Tibial nerve (tissue), 4 donors: ENCODE measurements at regions not wholly inside any gene's neighbourhood (a gene's known extent, or its start where the extent isn't known, plus 50 kb on each side); places are given as distances from the start of the nearest gene placed in this dataset.

Experiments used
- DNase-seq, 2 donors: peaks; one replicate each; pipeline ENCODE4 v3.0.0-alpha.2; 2019; ENCODE audit warnings: low spot score in 2 of 2
- H3K27ac ChIP-seq, 4 donors: fragments of 200-600 bp; sonication (generic) in 3 of 4; one replicate each; pipeline ENCODE4 v1.5.1; 2017 to 2019; ENCODE audit warnings: mild to moderate bottlenecking in 1 of 4
- H3K27me3 ChIP-seq, 2 donors: fragments of 200-600 bp; sonication (generic) in 1 of 2; one replicate each; pipeline versions ENCODE4 v1.5.1 to v1.6.0; 2017 to 2019
- H3K36me3 ChIP-seq, 3 donors: fragments of 200-600 bp; sonication (generic); one replicate each; pipeline ENCODE4 v1.5.1; 2018 to 2019
- H3K4me1 ChIP-seq, 4 donors: fragments of 200-600 bp; sonication (generic) in 3 of 4; one replicate each; pipeline ENCODE4 v1.5.1; 2017 to 2019
- H3K4me3 ChIP-seq, 4 donors: fragments of 200-600 bp; sonication (generic) in 3 of 4; one replicate each; pipeline ENCODE4 v1.5.1; 2017 to 2019; ENCODE audit warnings: mild to moderate bottlenecking in 1 of 4, moderate library complexity in 1 of 4
- H3K9me3 ChIP-seq, 4 donors: fragments of 200-600 bp; sonication (generic) in 3 of 4; one replicate each; pipeline ENCODE4 v1.5.1; 2017 to 2019
- EP300 ChIP-seq, 2 donors: sonication (generic); formaldehyde crosslinking; IDR thresholded peaks; one replicate each; pipeline ENCODE4 v1.6.1; 2017; ENCODE audit warnings: antibody characterized with exemption in 2 of 2, mild to moderate bottlenecking in 1 of 2
- POLR2A ChIP-seq, 2 donors: fragments of 450-650 bp; IDR thresholded peaks; one replicate each; pipeline ENCODE4 v1.6.1; 2017; ENCODE audit warnings: antibody characterized with exemption in 2 of 2, mild to moderate bottlenecking in 2 of 2, moderate library complexity in 2 of 2
- WGBS, 2 donors: methylation state at CpG; one replicate each; pipeline ENCODE4 v1.1.5; 2018; 5-methylcytosine and 5-hydroxymethylcytosine counted together
- TF ChIP-seq, protein P1 (sequence below), 5 experiments: fragments of 200-600 bp in 3 of 5; fragments of 450-650 bp in 2 of 5; sonication (generic) in 3 of 5; IDR thresholded peaks; one replicate each; pipeline ENCODE4 v1.5.1; 2016 to 2019; ENCODE audit warnings: antibody characterized with exemption in 5 of 5, mild to moderate bottlenecking in 3 of 5, moderate library complexity in 2 of 5

DNA sequence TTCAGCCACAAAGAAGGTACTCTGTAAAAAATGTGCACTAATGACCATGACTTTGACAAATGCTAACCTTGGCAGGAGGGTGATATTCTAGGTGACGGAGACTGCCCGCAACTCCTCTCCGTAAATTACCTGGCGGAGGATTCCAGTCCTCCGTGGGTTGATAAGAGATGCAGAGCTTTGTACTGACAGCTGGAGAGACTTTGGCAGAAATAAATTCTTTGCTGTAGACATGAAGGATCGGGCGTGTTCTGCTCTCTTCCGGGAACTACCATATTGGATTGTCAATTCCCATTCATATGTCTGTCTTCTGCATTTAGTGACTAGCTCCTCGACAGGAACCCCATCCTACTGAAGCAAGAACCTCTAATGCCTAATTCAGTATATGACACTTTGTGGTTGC, 158.3 kb upstream of the KAZN start:
- TF ChIP-seq EP300 (IDR thresholded peaks at IDR 0.05): no peak
- TF ChIP-seq POLR2A (IDR thresholded peaks at IDR 0.05): no peak
- TF ChIP-seq, protein P1, sequence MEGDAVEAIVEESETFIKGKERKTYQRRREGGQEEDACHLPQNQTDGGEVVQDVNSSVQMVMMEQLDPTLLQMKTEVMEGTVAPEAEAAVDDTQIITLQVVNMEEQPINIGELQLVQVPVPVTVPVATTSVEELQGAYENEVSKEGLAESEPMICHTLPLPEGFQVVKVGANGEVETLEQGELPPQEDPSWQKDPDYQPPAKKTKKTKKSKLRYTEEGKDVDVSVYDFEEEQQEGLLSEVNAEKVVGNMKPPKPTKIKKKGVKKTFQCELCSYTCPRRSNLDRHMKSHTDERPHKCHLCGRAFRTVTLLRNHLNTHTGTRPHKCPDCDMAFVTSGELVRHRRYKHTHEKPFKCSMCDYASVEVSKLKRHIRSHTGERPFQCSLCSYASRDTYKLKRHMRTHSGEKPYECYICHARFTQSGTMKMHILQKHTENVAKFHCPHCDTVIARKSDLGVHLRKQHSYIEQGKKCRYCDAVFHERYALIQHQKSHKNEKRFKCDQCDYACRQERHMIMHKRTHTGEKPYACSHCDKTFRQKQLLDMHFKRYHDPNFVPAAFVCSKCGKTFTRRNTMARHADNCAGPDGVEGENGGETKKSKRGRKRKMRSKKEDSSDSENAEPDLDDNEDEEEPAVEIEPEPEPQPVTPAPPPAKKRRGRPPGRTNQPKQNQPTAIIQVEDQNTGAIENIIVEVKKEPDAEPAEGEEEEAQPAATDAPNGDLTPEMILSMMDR (IDR thresholded peaks at IDR 0.05): no peak
- Histone ChIP-seq H3K4me3 (no peak overlapping the region), H3K36me3 (no peaks in the 10 kb centered on the region), H3K4me1 (no peaks in the 10 kb centered on the region), H3K27me3 (no peaks in the 10 kb centered on the region), H3K27ac (no peak overlapping the region), H3K9me3 (no peaks in the 10 kb centered on the region)
- no peak for DNase-seq
- WGBS, 2 donors: 96 to 97% methylated on average over 9 of the region's 9 CpGs

DNA sequence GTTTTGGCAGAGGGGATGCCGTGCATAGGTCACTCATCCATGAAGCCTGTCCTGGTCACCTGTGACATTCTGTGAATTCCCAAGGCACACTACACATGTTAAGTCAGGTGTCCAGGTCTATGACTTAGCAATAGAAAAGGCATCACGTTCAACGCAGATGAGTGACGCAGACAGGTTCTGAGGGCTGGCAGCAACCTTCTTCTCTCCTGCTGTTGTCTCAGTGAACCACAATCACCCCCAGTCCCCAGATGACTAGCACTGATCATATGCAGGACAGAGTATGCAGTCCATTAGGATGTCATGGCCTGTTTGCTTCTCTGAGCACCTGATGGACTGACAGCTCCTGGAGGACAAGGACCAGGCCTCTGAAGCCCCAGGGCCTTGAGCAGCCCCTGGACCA, 157.8 kb upstream of the KAZN start:
- no peaks in the 10 kb centered on the region for H3K9me3 ChIP-seq
- H3K36me3 ChIP-seq: no peaks in the 10 kb centered on the region
- TF ChIP-seq EP300 (IDR thresholded peaks at IDR 0.05) (no peak), POLR2A (IDR thresholded peaks at IDR 0.05) (no peak)
- no peaks in the 10 kb centered on the region for H3K4me1 ChIP-seq
- DNase-seq: no peak
- 89 to 92% methylated on average over 4 of the region's 4 CpGs for WGBS, 2 donors
- no peaks in the 10 kb centered on the region for H3K27me3 ChIP-seq
- no peak overlapping the region for H3K27ac ChIP-seq
- no peak overlapping the region for H3K4me3 ChIP-seq

DNA sequence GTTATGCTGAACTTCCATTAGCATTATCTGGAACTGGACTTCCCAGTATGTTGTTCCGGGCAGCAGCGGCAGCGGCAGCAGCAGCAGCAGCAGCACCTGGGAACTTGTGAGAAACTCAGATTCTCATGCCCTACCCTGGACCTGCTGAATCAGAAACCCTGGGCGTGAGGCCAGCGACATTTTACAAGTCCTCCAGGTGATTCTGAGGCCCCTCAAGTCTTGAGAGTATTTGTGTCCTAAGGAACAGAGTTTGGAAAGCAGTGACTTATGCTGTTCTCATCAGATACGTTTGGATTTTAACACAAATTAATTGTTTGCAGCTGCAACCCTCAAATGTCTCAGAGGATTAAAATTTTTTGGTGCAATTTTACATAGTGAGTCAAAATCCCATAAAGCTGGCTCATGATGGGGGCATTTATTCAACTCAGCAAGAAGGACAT, 157.2 kb upstream of the KAZN start:
- H3K4me1 ChIP-seq: no peaks in the 10 kb centered on the region
- no peak overlapping the region for H3K27ac ChIP-seq
- H3K9me3 ChIP-seq: no peaks in the 10 kb centered on the region
- no peak for DNase-seq
- 72 to 74% methylated on average over 6 of the region's 6 CpGs for WGBS, 2 donors
- H3K4me3 ChIP-seq: no peak overlapping the region
- no peaks in the 10 kb centered on the region for H3K27me3 ChIP-seq
- no peaks in the 10 kb centered on the region for H3K36me3 ChIP-seq
- TF ChIP-seq, protein P1 (IDR thresholded peaks at IDR 0.05): no peak

DNA sequence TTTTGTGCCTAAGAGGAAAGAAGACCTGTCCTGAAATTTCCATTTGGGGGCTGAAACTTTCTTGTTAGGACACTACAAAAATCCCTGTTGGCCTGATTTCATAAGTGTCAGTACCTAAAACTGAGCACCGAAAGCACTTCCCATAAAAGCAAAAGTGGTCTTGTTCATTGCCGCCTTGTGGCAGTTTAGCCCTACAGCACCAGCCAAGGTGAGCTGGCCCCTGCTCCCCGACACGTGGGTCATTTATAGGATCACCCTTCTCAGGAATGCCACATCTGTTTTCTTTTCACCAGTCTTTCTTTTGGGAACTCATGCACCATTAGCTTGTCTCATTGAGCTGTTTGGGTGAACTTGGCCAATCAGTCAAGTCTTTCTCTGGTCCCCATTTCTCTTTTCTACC, 155.8 kb upstream of the KAZN start:
- Histone ChIP-seq H3K4me3 (no peak overlapping the region), H3K4me1 (no peaks in the 10 kb centered on the region), H3K27ac (no peak overlapping the region), H3K27me3 (no peaks in the 10 kb centered on the region), H3K9me3 (no peaks in the 10 kb centered on the region), H3K36me3 (no peaks in the 10 kb centered on the region)
- TF ChIP-seq, protein P1 (IDR thresholded peaks at IDR 0.05): no peak
- TF ChIP-seq POLR2A (IDR thresholded peaks at IDR 0.05) (no peak), EP300 (IDR thresholded peaks at IDR 0.05) (no peak)
- DNase-seq: no peak
- WGBS, 2 donors: 76 to 80% methylated on average over 4 of the region's 4 CpGs

DNA sequence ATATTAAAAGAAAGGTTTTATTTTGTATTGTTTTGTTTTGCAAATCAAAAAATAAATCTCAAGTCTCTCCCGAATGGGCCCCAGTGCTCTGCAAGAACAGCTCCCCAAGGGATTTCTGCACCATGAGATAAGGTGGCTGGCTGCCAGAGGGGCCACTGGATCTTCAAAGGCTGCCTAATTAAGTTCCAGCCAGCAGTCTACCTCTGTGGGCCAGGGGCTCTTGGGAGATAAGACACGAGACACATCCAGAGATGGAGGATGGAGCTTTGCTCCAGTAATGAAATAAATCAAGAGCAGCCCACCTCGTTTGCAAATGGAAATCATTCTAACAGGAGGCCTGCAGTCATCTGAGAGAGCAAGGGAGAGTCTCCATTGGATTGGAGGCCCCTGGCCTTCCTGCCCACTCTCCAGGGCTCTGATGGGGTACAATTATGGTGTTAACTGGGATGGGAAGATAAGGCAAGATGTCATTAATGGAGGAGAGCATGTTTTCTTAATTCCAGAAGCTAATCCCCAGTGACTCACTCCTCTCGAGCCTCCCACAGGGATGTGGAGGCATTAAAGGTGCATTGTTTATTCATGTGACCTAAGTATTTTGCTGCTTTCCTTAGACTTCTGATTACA, 155.2 kb upstream of the KAZN start:
- 56% methylated on average over 4 of the region's 4 CpGs for WGBS, 2 donors
- DNase-seq: no peak
- H3K9me3 ChIP-seq: no peaks in the 10 kb centered on the region
- H3K36me3 ChIP-seq: no peaks in the 10 kb centered on the region
- no peaks in the 10 kb centered on the region for H3K4me1 ChIP-seq
- no peaks in the 10 kb centered on the region for H3K27me3 ChIP-seq
- no peak overlapping the region for H3K4me3 ChIP-seq
- TF ChIP-seq, protein P1 (IDR thresholded peaks at IDR 0.05): no peak
- TF ChIP-seq POLR2A (IDR thresholded peaks at IDR 0.05) (no peak), EP300 (IDR thresholded peaks at IDR 0.05) (no peak)
- no peak overlapping the region for H3K27ac ChIP-seq

DNA sequence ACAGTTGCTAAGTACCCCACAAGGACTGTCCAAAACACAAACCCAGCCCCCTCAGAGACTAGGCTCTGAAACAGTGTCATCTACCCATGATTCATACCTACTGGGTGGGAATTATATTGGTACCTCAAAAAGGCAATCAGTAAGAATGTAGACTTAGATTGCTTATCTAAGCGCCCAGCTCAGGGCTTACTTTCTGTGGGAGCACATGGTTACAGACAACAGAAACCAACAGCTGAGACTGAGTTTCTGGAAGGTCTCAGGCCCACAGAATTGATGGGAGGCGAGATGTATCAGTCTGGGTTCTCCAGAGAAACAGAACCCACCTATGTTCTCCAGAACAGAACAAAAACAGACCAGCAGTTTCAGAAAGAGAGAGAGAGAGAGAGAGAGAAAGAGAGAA, 147.3 kb upstream of the KAZN start:
- 76 to 88% methylated on average over 2 of the region's 2 CpGs for WGBS, 2 donors
- Histone ChIP-seq H3K36me3 (no peaks in the 10 kb centered on the region), H3K27me3 (no peaks in the 10 kb centered on the region), H3K9me3 (no peaks in the 10 kb centered on the region), H3K4me1 (no peaks in the 10 kb centered on the region), H3K27ac (no peak overlapping the region), H3K4me3 (no peak overlapping the region)
- DNase-seq: no peak
- no peak for TF ChIP-seq EP300 (IDR thresholded peaks at IDR 0.05)
- TF ChIP-seq POLR2A (IDR thresholded peaks at IDR 0.05): no peak
- TF ChIP-seq, protein P1 (IDR thresholded peaks at IDR 0.05): no peak
